OCI-LY3 (cell line): ENCODE measurements at regions not wholly inside any gene's neighbourhood (a gene's known extent, or its start where the extent isn't known, plus 50 kb on each side); places are given as distances from the start of the nearest gene placed in this dataset.

Experiments
- H2AFZ ChIP-seq: fragments of 200-600, 300-600 bp; shearing (Covaris generic); 2 replicates; pipeline ENCODE4 v1.6.0; 2014; ENCODE audit warnings: antibody characterized with exemption, low read depth, low read length
- H3K27ac ChIP-seq: fragments of 200-600, 300-600 bp; sonication (generic); 2 replicates; pipeline ENCODE4 v1.5.1; 2014; ENCODE audit warnings: mild to moderate bottlenecking, low read length, moderate library complexity, mixed read lengths
- H3K27me3 ChIP-seq: fragments of 200-600, 300-600 bp; sonication (generic); 2 replicates; pipeline ENCODE4 v1.6.1; 2014; ENCODE audit warnings: low read depth, low read length, mixed read lengths
- H3K36me3 ChIP-seq: fragments of 200-600, 300-600 bp; sonication (generic); replicated peaks from 2 replicates; pipeline ENCODE3; 2014; ENCODE audit warnings: low read depth, low read length, mixed read lengths
- H3K4me1 ChIP-seq: fragments of 300-600, 200-600 bp; sonication (generic); 2 replicates; pipeline ENCODE4 v1.6.1; 2014; ENCODE audit warnings: low read length, mixed read lengths
- H3K4me2 ChIP-seq: fragments of 200-600, 300-600 bp; sonication (generic); 2 replicates; pipeline ENCODE4 v1.6.1; 2014; ENCODE audit warnings: low read length, mixed read lengths
- H3K4me3 ChIP-seq: fragments of 300-600, 200-600 bp; sonication (generic); 2 replicates; pipeline ENCODE4 v1.5.1; 2014; ENCODE audit warnings: antibody characterized with exemption, mild to moderate bottlenecking, low read length, moderate library complexity
- H3K79me2 ChIP-seq: fragments of 300-600, 200-600 bp; shearing (Covaris generic); 2 replicates; pipeline ENCODE4 v1.6.1; 2014; ENCODE audit warnings: mild to moderate bottlenecking, low read length, mixed read lengths
- H3K9ac ChIP-seq: fragments of 300-600, 200-600 bp; shearing (Covaris generic); 2 replicates; pipeline ENCODE4 v1.6.0; 2014; ENCODE audit warnings: mild to moderate bottlenecking, low read length, moderate library complexity
- H3K9me3 ChIP-seq: fragments of 200-600, 300-600 bp; shearing (Covaris generic); 2 replicates; pipeline ENCODE4 v1.6.1; 2014; ENCODE audit warnings: low read length, mixed read lengths; ENCODE audit not compliant: insufficient read depth
- H4K20me1 ChIP-seq: fragments of 200-600, 300-600 bp; sonication (generic); 2 replicates; pipeline ENCODE4 v1.6.1; 2016; ENCODE audit warnings: low read length, mixed read lengths; ENCODE audit not compliant: insufficient read depth
- EZH2phosphoT487 ChIP-seq: fragments of 200-600 bp; shearing (Covaris generic); IDR thresholded peaks from 2 replicates; pipeline ENCODE4 v1.6.1; 2018; ENCODE audit warnings: antibody characterized with exemption, mixed run types, low read depth
- TF ChIP-seq, protein P1 (sequence below): fragments of 200-600, 300-600 bp; sonication (generic); IDR thresholded peaks from 2 replicates; pipeline ENCODE4 v1.5.1; 2014; ENCODE audit warnings: antibody characterized with exemption, low read length, low read depth

DNA sequence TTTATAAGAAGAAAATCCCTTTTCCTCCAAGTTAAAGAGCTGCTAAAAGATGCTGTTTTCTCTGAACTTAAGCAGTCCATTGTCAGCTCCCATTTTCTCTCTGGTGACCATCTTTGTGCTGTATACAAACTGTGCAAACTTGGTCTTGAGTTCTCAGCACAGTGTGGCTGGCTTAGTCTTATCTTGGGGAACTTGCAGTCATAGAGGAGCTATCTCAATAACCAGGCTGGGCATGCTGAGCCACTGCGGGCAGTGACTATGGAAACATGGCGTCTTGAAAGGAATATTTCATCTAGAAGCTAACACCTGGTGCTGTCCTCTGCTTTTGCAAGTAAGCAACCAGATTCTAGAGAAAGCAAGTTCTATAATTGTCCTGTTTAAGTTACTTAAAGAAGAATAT, 1334.4 kb upstream of the CELF4 start:
- Histone ChIP-seq H2AFZ (no peak overlapping the region), H3K27ac (no peak overlapping the region), H3K27me3 (no peaks in the 10 kb centered on the region), H3K79me2 (no peaks in the 10 kb centered on the region), H3K4me2 (no peak overlapping the region), H3K4me1 (no peaks in the 10 kb centered on the region), H3K9me3 (no peaks in the 10 kb centered on the region), H4K20me1 (no peaks in the 10 kb centered on the region), H3K36me3 (no peaks in the 10 kb centered on the region), H3K9ac (no peak overlapping the region), H3K4me3 (no peak overlapping the region)
- TF ChIP-seq, protein P1, sequence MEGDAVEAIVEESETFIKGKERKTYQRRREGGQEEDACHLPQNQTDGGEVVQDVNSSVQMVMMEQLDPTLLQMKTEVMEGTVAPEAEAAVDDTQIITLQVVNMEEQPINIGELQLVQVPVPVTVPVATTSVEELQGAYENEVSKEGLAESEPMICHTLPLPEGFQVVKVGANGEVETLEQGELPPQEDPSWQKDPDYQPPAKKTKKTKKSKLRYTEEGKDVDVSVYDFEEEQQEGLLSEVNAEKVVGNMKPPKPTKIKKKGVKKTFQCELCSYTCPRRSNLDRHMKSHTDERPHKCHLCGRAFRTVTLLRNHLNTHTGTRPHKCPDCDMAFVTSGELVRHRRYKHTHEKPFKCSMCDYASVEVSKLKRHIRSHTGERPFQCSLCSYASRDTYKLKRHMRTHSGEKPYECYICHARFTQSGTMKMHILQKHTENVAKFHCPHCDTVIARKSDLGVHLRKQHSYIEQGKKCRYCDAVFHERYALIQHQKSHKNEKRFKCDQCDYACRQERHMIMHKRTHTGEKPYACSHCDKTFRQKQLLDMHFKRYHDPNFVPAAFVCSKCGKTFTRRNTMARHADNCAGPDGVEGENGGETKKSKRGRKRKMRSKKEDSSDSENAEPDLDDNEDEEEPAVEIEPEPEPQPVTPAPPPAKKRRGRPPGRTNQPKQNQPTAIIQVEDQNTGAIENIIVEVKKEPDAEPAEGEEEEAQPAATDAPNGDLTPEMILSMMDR: no peak
- no peak for TF ChIP-seq EZH2phosphoT487

- no peaks in the 10 kb centered on the region for H3K4me1 ChIP-seq
- H3K27ac ChIP-seq: no peak overlapping the region
- TF ChIP-seq, protein P1: no peak
- TF ChIP-seq EZH2phosphoT487: no peak
- no peaks in the 10 kb centered on the region for H3K79me2 ChIP-seq
- no peak overlapping the region for H3K4me3 ChIP-seq
- no peak overlapping the region for H2AFZ ChIP-seq
- no peaks in the 10 kb centered on the region for H3K9me3 ChIP-seq
- no peaks in the 10 kb centered on the region for H3K27me3 ChIP-seq
- H3K9ac ChIP-seq: no peak overlapping the region
- H4K20me1 ChIP-seq: no peaks in the 10 kb centered on the region
- H3K4me2 ChIP-seq: no peak overlapping the region
- H3K36me3 ChIP-seq: no peaks in the 10 kb centered on the region
Observed at GRCh38 chr18:38899252-38899651, 1333.7 kb upstream of the CELF4 start.

DNA sequence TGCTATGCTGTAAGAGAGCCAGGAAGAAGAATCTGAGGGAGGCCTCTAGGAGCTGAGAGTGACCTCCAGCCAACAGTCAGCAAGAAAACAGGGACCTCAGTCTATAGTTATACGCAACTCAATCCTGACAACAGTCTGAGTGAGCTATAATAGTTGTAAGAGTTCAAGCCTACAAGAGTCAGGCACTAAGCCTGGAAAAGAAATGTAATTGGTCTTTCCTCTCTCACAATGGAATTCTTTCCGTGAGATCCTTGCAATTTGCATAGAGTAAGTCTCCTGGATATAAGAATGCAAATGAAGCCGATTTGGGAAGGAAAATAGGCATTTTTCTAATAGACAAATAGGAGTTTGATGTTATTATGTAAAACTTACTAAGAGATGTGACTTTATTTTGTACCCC, 1332.6 kb upstream of the CELF4 start:
- Histone ChIP-seq H3K9me3 (no peaks in the 10 kb centered on the region), H3K79me2 (no peaks in the 10 kb centered on the region), H3K36me3 (no peaks in the 10 kb centered on the region), H3K4me2 (no peak overlapping the region), H3K9ac (no peak overlapping the region), H3K27me3 (no peaks in the 10 kb centered on the region), H3K4me3 (no peak overlapping the region), H2AFZ (no peak overlapping the region), H4K20me1 (no peaks in the 10 kb centered on the region), H3K4me1 (no peaks in the 10 kb centered on the region), H3K27ac (no peak overlapping the region)
- TF ChIP-seq EZH2phosphoT487: no peak
- TF ChIP-seq, protein P1: no peak

DNA sequence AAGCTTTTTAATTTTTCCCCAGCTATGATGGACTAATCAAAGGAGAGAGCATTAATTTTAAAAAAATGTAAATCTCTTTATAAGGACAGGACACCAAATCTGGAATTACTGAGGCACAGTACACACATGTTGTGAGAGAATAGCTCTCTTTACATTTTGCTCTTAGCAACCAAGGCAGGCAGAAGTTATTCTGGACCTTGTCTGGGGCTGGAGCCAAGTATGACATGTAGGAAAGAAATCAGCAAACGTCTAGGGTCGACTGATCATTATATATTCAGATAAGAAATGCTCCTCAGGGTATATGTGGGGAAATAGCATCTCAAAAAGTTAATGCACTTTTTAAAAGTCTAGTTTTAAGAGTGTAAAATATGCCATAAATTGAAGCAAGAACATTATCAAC, 1330.0 kb upstream of the CELF4 start:
- H3K4me2 ChIP-seq: no peak overlapping the region
- TF ChIP-seq, protein P1: no peak
- TF ChIP-seq EZH2phosphoT487: no peak
- no peaks in the 10 kb centered on the region for H3K36me3 ChIP-seq
- H3K79me2 ChIP-seq: no peaks in the 10 kb centered on the region
- no peak overlapping the region for H3K4me3 ChIP-seq
- H4K20me1 ChIP-seq: no peaks in the 10 kb centered on the region
- no peaks in the 10 kb centered on the region for H3K4me1 ChIP-seq
- no peaks in the 10 kb centered on the region for H3K9me3 ChIP-seq
- no peak overlapping the region for H3K9ac ChIP-seq
- no peaks in the 10 kb centered on the region for H3K27me3 ChIP-seq
- no peak overlapping the region for H2AFZ ChIP-seq
- no peak overlapping the region for H3K27ac ChIP-seq
